ENCODE measurements at regions not wholly inside any gene's neighbourhood (a gene's known extent, or its start where the extent isn't known, plus 50 kb on each side); places are given as distances from the start of the nearest gene placed in this dataset.
"Not testable (repeated sequence)": the region's sequence is repeated elsewhere in the genome, so short reads cannot be mapped to it uniquely, and the experiment has no call there.

DNA sequence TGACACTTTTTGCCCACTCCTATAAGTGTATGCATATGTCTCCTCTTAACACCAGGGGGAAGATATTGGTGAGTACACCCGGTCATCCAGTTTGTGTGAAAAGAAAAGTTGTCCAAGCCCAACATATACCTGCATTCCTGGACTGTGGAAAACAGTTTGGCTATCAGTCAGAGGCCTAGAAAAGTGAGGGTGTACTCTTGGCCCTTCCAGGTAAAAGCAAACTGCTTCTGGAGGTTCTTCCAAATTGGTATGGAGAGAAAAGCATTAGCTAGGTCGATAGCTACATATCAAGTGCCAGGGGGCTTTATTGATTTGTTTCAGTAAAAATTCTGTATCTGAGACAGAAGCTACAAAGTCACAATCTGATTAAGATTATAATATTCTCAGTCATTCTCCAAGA is 144.0 kb downstream of the SPTSSA start:
- H3K36me3 ChIP-seq (ENCODE audit: insufficient read depth, low read length): no peaks in the 10 kb centered on the region
- H3K4me1 ChIP-seq (ENCODE audit: insufficient read depth, low read length): no peaks in the 10 kb centered on the region
- no peak overlapping the region for H3K4me3 ChIP-seq (ENCODE audit: low read length)
- no peaks in the 10 kb centered on the region for H3K9me3 ChIP-seq (ENCODE audit: low read length)
- H2AFZ ChIP-seq (ENCODE audit: low read depth, low read length): no peak overlapping the region
- no peaks in the 10 kb centered on the region for H3K27me3 ChIP-seq (ENCODE audit: insufficient read depth, low read length)

GRCh38 chr14:34310724-34311123 is 151.3 kb downstream of the SPTSSA start:
- no peak overlapping the region for H2AFZ ChIP-seq (ENCODE audit: low read depth, low read length)
- H3K36me3 ChIP-seq (ENCODE audit: insufficient read depth, low read length): no peaks in the 10 kb centered on the region
- no peaks in the 10 kb centered on the region for H3K4me1 ChIP-seq (ENCODE audit: insufficient read depth, low read length)
- H3K9me3 ChIP-seq (ENCODE audit: low read length): no peaks in the 10 kb centered on the region
- no peak overlapping the region for H3K4me3 ChIP-seq (ENCODE audit: low read length)
- no peaks in the 10 kb centered on the region for H3K27me3 ChIP-seq (ENCODE audit: insufficient read depth, low read length)

DNA sequence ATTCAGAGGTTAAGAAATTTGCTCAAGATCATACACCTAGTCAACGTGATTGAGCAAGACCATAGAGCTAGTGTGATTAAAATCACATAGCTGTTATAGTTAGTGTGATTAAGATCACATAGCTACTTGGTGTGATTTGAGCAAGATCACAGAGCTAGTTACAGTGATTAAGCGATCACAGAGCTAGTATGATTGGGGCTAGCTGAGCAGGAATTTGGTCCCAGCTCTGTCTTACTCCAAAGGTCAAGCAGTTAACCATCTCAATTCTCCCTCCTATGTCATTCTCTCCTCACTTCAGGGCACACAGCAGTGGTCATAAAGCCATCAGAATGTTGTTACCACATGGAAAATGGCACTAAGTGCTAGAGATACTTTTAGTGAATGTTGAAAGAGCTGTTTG is 158.2 kb downstream of the SPTSSA start:
- H3K9me3 ChIP-seq (ENCODE audit: low read length): no peaks in the 10 kb centered on the region
- H2AFZ ChIP-seq (ENCODE audit: low read depth, low read length): no peak overlapping the region
- H3K27me3 ChIP-seq (ENCODE audit: insufficient read depth, low read length): no peaks in the 10 kb centered on the region
- no peaks in the 10 kb centered on the region for H3K36me3 ChIP-seq (ENCODE audit: insufficient read depth, low read length)
- no peak overlapping the region for H3K4me3 ChIP-seq (ENCODE audit: low read length)
- H3K4me1 ChIP-seq (ENCODE audit: insufficient read depth, low read length): no peaks in the 10 kb centered on the region

DNA sequence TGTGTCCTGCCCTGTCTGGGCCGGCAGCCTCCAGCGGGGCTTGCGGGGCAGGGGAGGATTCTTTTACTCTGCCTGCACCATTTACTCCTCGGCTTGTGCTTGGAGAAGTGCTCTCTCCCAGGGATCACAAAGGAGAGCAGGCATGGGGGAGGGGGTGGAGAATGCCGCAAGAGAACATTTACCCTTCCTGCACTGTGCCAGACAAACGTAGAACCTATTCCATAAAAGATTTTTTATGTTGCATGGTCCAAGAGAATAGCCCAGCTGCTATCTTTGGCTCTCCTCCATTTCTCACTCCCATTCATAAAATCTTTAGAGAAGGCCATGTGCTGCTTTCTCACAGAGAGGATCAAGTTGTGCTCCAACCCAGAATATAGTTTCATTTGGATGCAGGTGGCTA is 159.4 kb downstream of the SPTSSA start:
- Histone ChIP-seq H3K27me3 (ENCODE audit: insufficient read depth, low read length) (no peaks in the 10 kb centered on the region), H3K9me3 (ENCODE audit: low read length) (no peaks in the 10 kb centered on the region), H3K36me3 (ENCODE audit: insufficient read depth, low read length) (no peaks in the 10 kb centered on the region), H2AFZ (ENCODE audit: low read depth, low read length) (no peak overlapping the region), H3K4me1 (ENCODE audit: insufficient read depth, low read length) (no peaks in the 10 kb centered on the region), H3K4me3 (ENCODE audit: low read length) (no peak overlapping the region)

DNA sequence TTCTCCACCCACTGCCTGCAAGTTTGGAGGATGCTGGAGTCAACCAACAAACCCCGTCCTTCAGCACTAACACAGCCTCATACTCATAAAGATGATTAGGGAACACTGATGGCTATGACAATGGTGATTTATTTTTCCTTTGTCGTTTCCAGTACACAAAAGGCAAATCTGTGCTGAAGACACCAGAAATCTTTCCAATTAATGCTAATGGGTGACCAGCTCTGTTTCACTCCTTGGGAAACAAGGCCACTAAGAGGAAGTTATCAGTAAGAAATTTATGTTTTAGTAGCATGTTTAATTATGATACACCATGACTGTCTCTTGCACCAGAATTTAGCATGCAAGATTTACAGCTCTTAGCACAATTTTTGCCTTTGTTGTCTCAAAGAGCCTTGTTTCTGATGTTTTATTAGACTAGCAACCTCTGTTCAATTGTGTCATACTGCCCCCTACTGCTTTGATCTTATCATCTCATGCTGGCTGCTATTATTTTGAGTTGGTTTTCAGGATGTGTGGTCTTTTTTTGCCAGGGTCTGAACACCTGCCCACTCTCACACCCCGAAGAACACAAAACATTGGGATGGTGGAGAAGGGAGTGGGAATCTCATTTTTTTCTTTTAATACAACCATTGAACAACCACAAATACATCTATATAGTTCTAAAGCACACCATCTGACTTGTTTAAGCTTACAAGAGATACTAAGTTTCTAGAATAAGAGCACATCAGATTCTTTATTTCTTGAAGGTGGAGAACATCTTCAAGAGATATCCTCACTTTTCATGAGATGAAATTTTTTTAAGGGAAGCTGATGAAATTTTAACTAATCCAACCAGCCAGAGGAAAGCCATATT is 160.9 kb downstream of the SPTSSA start:
- H3K4me1 ChIP-seq (ENCODE audit: insufficient read depth, low read length): no peaks in the 10 kb centered on the region
- H3K36me3 ChIP-seq (ENCODE audit: insufficient read depth, low read length): no peaks in the 10 kb centered on the region
- H3K9me3 ChIP-seq (ENCODE audit: low read length): no peaks in the 10 kb centered on the region
- no peak overlapping the region for H2AFZ ChIP-seq (ENCODE audit: low read depth, low read length)
- H3K27me3 ChIP-seq (ENCODE audit: insufficient read depth, low read length): no peaks in the 10 kb centered on the region
- H3K4me3 ChIP-seq (ENCODE audit: low read length): no peak overlapping the region

DNA sequence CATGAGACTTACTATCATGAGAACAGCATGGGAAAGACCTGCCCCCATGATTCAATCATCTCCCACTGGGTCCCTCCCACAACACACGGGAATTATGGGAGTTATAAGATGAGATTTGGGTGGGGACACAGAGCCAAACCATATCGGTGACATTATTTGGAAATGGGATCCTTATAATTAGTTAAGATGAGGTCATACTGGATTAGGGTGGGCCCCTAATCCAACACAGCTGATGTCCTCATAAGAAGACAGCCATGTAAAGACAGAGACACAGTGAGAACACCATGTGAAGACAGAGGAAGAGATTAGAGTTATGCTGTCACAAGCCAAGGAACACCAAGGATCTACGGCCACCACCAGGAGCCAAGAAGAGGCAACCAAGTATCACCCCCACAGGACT is 161.7 kb downstream of the SPTSSA start:
- Histone ChIP-seq H3K36me3 (ENCODE audit: insufficient read depth, low read length) (no peaks in the 10 kb centered on the region), H3K4me1 (ENCODE audit: insufficient read depth, low read length) (no peaks in the 10 kb centered on the region), H3K9me3 (ENCODE audit: low read length) (no peaks in the 10 kb centered on the region), H3K27me3 (ENCODE audit: insufficient read depth, low read length) (no peaks in the 10 kb centered on the region), H3K4me3 (ENCODE audit: low read length) (no peak overlapping the region), H2AFZ (ENCODE audit: low read depth, low read length) (no peak overlapping the region)

DNA sequence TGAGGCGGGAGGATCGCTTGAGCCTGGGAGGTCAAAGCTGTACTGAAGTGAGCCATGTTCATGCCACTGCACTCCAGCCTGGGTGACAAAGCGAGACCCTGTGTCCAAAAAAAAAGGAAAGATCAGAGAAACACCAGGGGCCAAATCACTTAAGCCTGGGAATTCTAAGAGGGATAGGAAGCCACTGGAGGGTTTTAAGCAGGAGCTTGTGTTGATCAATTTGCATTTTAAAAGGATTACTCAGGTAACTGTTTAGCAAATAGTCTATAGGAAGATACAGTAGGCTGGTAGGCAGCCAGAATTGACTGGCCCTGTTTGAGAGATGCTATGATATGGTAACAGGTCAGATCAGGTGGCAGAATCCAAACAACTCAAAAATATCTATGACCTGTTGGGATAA is 162.7 kb downstream of the SPTSSA start:
- Histone ChIP-seq H2AFZ (ENCODE audit: low read depth, low read length) (no peak overlapping the region), H3K9me3 (ENCODE audit: low read length) (no peaks in the 10 kb centered on the region), H3K36me3 (ENCODE audit: insufficient read depth, low read length) (no peaks in the 10 kb centered on the region), H3K4me1 (ENCODE audit: insufficient read depth, low read length) (no peaks in the 10 kb centered on the region), H3K27me3 (ENCODE audit: insufficient read depth, low read length) (no peaks in the 10 kb centered on the region), H3K4me3 (ENCODE audit: low read length) (no peak overlapping the region)

DNA sequence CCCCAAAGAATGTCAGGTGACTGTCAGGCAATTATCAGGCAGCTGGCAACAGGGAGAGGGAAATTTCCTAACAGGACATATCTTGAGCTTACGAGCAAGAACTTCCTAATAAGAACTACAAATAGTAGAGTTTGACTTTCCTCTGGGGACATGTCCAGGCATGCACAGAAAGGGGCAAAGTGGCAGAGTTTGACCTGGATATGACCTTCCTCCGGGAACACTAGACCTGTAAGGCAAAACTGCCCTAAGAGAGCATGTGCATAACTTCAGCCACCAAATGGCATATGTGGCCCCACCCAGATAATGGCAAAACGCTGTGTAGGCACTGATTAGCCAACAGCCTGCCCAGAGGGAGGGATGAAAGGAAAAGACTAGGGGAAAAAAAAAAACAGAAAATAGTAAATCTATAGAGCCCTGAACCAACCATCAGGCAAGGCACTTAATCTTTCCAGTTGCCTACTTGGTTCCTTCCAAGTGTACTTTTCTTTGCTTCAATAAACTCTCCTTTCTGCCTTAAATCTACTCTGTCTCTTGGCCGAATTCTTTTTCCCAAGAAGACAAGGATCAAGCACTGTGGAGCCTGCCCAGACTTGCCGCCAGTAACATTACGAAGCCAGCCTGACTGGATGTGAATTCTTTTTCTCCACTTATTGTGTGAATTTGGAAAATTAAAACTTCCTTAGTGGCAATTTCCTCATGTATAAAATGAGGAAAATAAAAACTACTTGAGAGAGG is 164.1 kb downstream of the SPTSSA start:
- Histone ChIP-seq H3K4me3 (ENCODE audit: low read length) (no peak overlapping the region), H3K4me1 (ENCODE audit: insufficient read depth, low read length) (no peaks in the 10 kb centered on the region), H2AFZ (ENCODE audit: low read depth, low read length) (no peak overlapping the region), H3K36me3 (ENCODE audit: insufficient read depth, low read length) (no peaks in the 10 kb centered on the region), H3K27me3 (ENCODE audit: insufficient read depth, low read length) (no peaks in the 10 kb centered on the region), H3K9me3 (ENCODE audit: low read length) (no peaks in the 10 kb centered on the region)

GRCh38 chr14:34283590-34283989 is 178.4 kb downstream of the SPTSSA start:
- no peak overlapping the region for H2AFZ ChIP-seq (ENCODE audit: low read depth, low read length)
- no peaks in the 10 kb centered on the region for H3K36me3 ChIP-seq (ENCODE audit: insufficient read depth, low read length)
- no peaks in the 10 kb centered on the region for H3K9me3 ChIP-seq (ENCODE audit: low read length)
- H3K4me3 ChIP-seq (ENCODE audit: low read length): no peak overlapping the region
- no peaks in the 10 kb centered on the region for H3K27me3 ChIP-seq (ENCODE audit: insufficient read depth, low read length)
- no peaks in the 10 kb centered on the region for H3K4me1 ChIP-seq (ENCODE audit: insufficient read depth, low read length)

DNA sequence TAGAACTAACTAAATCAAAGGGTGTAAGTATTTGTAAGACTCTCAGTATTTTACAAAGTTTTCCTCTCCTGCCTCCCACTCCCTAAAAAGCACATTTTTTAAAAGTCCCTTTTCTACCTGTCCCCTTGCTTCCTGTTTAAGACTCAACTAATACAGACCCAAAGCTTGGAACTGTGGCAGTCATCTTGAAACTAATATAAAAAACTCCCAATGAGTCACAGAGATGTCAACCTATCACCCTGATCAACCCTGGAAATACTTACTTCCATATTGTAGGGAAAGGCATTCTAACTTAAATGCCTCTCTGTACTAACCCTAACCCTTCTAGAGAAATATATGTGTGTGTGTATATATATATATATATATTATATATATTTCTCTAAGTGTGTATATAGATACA is 184.8 kb downstream of the SPTSSA start:
- H3K9me3 ChIP-seq (ENCODE audit: low read length): no peaks in the 10 kb centered on the region
- no peaks in the 10 kb centered on the region for H3K27me3 ChIP-seq (ENCODE audit: insufficient read depth, low read length)
- peaks cover 2% of the 10 kb centered on the region for H3K4me1 ChIP-seq (ENCODE audit: insufficient read depth, low read length)
- H3K36me3 ChIP-seq (ENCODE audit: insufficient read depth, low read length): no peaks in the 10 kb centered on the region
- H3K4me3 ChIP-seq (ENCODE audit: low read length): no peak overlapping the region
- no peak overlapping the region for H2AFZ ChIP-seq (ENCODE audit: low read depth, low read length)

DNA sequence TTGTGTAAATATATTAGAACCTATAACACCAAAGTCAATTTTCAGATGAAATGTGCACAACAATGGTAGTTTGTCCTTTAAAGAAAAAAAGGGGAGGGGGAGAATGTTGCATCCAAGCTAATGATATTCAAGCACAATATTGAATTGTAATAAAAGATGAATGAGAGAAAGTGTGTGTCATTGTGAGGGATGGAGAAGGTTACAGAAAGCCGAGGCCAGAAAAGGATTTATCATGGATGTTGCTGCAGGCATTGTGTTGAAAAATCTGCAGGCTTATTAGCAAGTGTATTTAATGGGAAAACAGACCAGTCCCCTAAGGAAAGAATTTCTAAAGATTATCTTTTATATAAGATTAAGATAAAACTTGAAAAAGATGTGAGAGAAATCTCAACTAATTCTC is 186.5 kb downstream of the SPTSSA start:
- Histone ChIP-seq H3K27me3 (ENCODE audit: insufficient read depth, low read length) (no peaks in the 10 kb centered on the region), H3K4me3 (ENCODE audit: low read length) (no peak overlapping the region), H2AFZ (ENCODE audit: low read depth, low read length) (no peak overlapping the region), H3K9me3 (ENCODE audit: low read length) (no peaks in the 10 kb centered on the region), H3K4me1 (ENCODE audit: insufficient read depth, low read length) (peaks cover 2% of the 10 kb centered on the region), H3K36me3 (ENCODE audit: insufficient read depth, low read length) (no peaks in the 10 kb centered on the region)

DNA sequence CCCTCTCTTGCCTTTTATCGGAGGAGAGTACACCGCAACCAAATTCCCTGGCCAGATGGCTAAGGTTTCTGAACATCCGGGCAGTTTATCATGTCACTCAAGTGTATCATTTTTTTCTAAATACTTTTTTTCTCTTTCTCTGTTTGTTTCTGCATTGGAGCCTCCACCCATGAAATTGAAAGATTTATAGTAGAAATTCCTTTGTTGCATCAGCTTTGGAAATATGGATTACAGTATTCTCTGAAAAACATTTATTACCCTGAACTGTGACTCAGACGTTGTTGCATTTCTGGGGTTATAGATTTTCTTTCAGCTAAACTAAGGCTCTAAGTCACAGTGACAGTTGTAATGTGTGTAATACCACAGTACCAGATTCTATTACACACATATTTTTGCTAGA is 187.0 kb downstream of the SPTSSA start:
- Histone ChIP-seq H3K4me3 (ENCODE audit: low read length) (no peak overlapping the region), H3K4me1 (ENCODE audit: insufficient read depth, low read length) (peaks cover 2% of the 10 kb centered on the region), H3K36me3 (ENCODE audit: insufficient read depth, low read length) (no peaks in the 10 kb centered on the region), H3K9me3 (ENCODE audit: low read length) (no peaks in the 10 kb centered on the region), H3K27me3 (ENCODE audit: insufficient read depth, low read length) (no peaks in the 10 kb centered on the region), H2AFZ (ENCODE audit: low read depth, low read length) (no peak overlapping the region)

DNA sequence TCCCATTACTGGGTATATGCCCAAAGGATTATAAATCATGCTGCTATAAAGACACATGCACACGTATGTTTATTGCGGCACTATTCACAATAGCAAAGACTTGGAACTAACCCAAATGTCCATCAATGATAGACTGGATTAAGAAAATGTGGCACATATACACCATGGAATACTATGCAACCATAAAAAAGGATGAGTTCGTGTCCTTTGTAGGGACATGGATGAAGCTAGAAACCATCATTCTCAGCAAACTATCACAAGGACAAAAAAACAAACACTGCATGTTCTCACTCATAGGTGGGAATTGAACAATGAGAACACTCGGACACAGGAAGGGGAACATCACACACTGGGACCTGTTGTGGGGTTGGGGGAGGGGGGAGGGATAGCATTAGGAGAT is 188.3 kb downstream of the SPTSSA start:
- not testable (repeated sequence) for H3K4me3 ChIP-seq (ENCODE audit: low read length); H3K36me3 ChIP-seq (ENCODE audit: insufficient read depth, low read length); H3K4me1 ChIP-seq (ENCODE audit: insufficient read depth, low read length); H3K9me3 ChIP-seq (ENCODE audit: low read length); H3K27me3 ChIP-seq (ENCODE audit: insufficient read depth, low read length); H2AFZ ChIP-seq (ENCODE audit: low read depth, low read length)
